ENCODE measurements at regions not wholly inside any gene's neighbourhood (a gene's known extent, or its start where the extent isn't known, plus 50 kb on each side); places are given as distances from the start of the nearest gene placed in this dataset.
A peak's percentile ranks its signal among the peaks of the same experiment; 100 is the strongest.

DNA sequence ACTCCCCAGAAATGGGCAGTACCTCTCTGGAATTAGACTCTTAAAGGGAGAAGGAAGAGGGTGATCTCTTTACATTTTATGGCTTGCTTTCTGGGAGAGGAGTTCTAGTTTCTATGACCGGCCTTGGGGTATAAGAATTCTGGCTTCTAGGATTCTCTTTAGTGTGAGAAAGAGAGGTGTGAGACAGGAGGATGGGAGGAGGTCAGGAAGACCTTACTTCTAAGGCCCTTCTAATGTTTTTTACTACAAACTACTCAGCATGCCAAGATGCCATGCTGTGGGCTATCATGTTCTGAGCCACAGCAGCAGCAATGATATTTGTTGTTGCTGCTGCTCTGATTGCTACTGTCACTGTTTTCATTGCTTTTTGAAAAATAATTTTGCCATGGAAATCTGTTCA is 538.3 kb downstream of the SLITRK6 start:
- no peak for DNase-seq (ENCODE audit: low read depth)
- H3K4me3 ChIP-seq (ENCODE audit: low read depth, low read length), result no peak overlapping the region
- TF ChIP-seq, protein P1, sequence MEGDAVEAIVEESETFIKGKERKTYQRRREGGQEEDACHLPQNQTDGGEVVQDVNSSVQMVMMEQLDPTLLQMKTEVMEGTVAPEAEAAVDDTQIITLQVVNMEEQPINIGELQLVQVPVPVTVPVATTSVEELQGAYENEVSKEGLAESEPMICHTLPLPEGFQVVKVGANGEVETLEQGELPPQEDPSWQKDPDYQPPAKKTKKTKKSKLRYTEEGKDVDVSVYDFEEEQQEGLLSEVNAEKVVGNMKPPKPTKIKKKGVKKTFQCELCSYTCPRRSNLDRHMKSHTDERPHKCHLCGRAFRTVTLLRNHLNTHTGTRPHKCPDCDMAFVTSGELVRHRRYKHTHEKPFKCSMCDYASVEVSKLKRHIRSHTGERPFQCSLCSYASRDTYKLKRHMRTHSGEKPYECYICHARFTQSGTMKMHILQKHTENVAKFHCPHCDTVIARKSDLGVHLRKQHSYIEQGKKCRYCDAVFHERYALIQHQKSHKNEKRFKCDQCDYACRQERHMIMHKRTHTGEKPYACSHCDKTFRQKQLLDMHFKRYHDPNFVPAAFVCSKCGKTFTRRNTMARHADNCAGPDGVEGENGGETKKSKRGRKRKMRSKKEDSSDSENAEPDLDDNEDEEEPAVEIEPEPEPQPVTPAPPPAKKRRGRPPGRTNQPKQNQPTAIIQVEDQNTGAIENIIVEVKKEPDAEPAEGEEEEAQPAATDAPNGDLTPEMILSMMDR (IDR thresholded peaks at IDR 0.05; ENCODE audit: control insufficient read depth, extremely low read depth, insufficient read depth), result no peak

GRCh38 chr13:85255978-85256377 is 543.2 kb downstream of the SLITRK6 start:
- no peak overlapping the region for H3K4me3 ChIP-seq (ENCODE audit: low read depth, low read length)
- DNase-seq (ENCODE audit: low read depth), result no peak
- TF ChIP-seq, protein P1 (IDR thresholded peaks at IDR 0.05; ENCODE audit: control insufficient read depth, extremely low read depth, insufficient read depth), result no peak

DNA sequence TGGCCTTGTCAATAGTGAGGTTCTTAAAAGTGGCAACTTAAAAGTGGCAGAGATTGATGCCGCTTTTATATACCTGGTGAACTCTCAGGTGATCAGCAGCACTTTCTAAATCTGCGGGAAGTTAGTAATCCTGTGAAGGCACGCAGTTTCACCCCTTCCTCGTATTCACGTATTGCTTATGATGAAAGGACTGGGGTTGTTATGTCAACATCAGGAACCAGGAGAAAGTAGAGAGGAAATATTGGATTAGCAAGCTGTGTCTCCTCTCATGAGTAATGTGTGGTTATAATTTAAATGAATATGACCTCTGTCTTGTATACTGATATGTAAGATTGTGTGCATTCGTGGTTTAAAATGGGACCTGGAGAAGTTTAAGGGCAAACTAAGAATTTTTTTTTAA is 544.6 kb downstream of the SLITRK6 start:
- TF ChIP-seq, protein P1 (IDR thresholded peaks at IDR 0.05; ENCODE audit: control insufficient read depth, extremely low read depth, insufficient read depth), result no peak
- no peak for DNase-seq (ENCODE audit: low read depth)
- no peak overlapping the region for H3K4me3 ChIP-seq (ENCODE audit: low read depth, low read length)

DNA sequence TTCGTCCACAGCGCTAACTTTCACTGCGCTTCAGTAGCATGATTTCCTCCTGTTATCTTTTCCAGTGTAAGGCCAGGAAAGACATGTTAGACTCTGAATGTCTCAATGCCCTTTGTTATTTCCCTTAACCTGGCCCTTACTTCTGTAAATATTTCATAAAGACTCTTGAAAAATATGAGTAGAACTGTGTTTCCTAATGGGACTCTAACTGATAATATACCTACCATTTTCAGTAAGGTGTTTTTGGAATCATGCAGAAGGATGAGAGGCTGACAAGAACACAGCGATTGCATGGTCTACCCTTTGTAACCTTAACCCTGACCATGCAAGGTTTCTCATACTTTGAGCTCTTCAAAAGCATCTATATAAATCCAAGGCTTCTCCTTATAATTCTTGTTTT is 550.1 kb downstream of the SLITRK6 start:
- H3K4me3 ChIP-seq (ENCODE audit: low read depth, low read length), result no peak overlapping the region
- DNase-seq (ENCODE audit: low read depth), result no peak
- TF ChIP-seq, protein P1 (IDR thresholded peaks at IDR 0.05; ENCODE audit: control insufficient read depth, extremely low read depth, insufficient read depth), result no peak

- TF ChIP-seq, protein P1 (IDR thresholded peaks at IDR 0.05; ENCODE audit: control insufficient read depth, extremely low read depth, insufficient read depth), result no peak
- no peak overlapping the region for H3K4me3 ChIP-seq (ENCODE audit: low read depth, low read length)
- DNase-seq (ENCODE audit: low read depth), result peak; percentile 86
These were observed 551.4 kb downstream of the SLITRK6 start for GRCh38 chr13:85247780-85248179.

DNA sequence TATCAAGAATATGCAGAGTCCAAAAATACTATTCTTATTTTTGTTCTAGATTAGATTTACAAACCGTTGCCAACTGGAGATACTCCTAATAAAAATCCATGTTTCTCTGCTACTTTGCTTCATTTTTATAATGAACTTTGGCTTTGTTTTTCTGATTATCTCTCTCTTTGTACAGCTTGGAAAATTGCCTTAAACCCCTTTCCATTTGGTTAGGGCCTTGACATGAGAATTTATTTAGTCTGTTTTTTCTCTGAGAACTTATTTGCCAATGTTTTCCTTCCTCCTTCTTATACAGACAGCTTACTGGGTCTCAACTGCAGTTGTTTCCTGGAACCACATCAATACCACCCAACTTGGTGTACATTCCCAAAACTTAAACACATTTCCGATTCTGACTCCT is 555.4 kb downstream of the SLITRK6 start:
- DNase-seq (ENCODE audit: low read depth), result no peak
- TF ChIP-seq, protein P1 (IDR thresholded peaks at IDR 0.05; ENCODE audit: control insufficient read depth, extremely low read depth, insufficient read depth), result no peak
- no peak overlapping the region for H3K4me3 ChIP-seq (ENCODE audit: low read depth, low read length)

- DNase-seq (ENCODE audit: low read depth), result no peak
- TF ChIP-seq, protein P1 (IDR thresholded peaks at IDR 0.05; ENCODE audit: control insufficient read depth, extremely low read depth, insufficient read depth), result no peak
- no peak overlapping the region for H3K4me3 ChIP-seq (ENCODE audit: low read depth, low read length)
These were observed 558.2 kb downstream of the SLITRK6 start for GRCh38 chr13:85241060-85241459.

Data from LNCaP clone FGC (cell line).